NCI-H748 treated with DMSO at 0.1 percent for 48 hours (cell line): ENCODE measurements at regions not wholly inside any gene's neighbourhood (a gene's known extent, or its start where the extent isn't known, plus 50 kb on each side); places are given as distances from the start of the nearest gene placed in this dataset.
"Not testable (repeated sequence)": the region's sequence is repeated elsewhere in the genome, so short reads cannot be mapped to it uniquely, and the experiment has no call there.

Source experiments
- DNase-seq: peaks from one replicate; lab custom pipeline; 2025; lab: John Stamatoyannopoulos, UW

- no peak for DNase-seq
Measured at GRCh38 chr5:163885117-163885516, 379.7 kb downstream of the MAT2B start.

- DNase-seq, result no peak
Measured at GRCh38 chr5:163887854-163888253, 382.4 kb downstream of the MAT2B start.

- DNase-seq, result no peak
Measured at GRCh38 chr5:163888366-163888765, 382.9 kb downstream of the MAT2B start.

GRCh38 chr5:163889369-163889768 lies 383.9 kb downstream of the MAT2B start:
- no peak for DNase-seq

GRCh38 chr5:163890261-163890660 lies 384.8 kb downstream of the MAT2B start:
- DNase-seq, result no peak

- no peak for DNase-seq
Measured at GRCh38 chr5:163893281-163893680, 387.9 kb downstream of the MAT2B start.

GRCh38 chr5:163894645-163895044 lies 389.2 kb downstream of the MAT2B start:
- DNase-seq, result no peak

GRCh38 chr5:163898873-163899272 lies 393.5 kb downstream of the MAT2B start:
- no peak for DNase-seq

GRCh38 chr5:163907783-163908182 lies 402.4 kb downstream of the MAT2B start:
- not testable (repeated sequence) for DNase-seq

GRCh38 chr5:163908253-163908652 lies 402.8 kb downstream of the MAT2B start:
- DNase-seq, result no peak

- no peak for DNase-seq
Measured at GRCh38 chr5:163910226-163910625, 404.8 kb downstream of the MAT2B start.

- peak; percentile 75 for DNase-seq
Measured at GRCh38 chr5:163912046-163912445, 406.6 kb downstream of the MAT2B start.

GRCh38 chr5:163913548-163913947 lies 408.1 kb downstream of the MAT2B start:
- no peak for DNase-seq

- peak; percentile 21 for DNase-seq
Measured at GRCh38 chr5:163914910-163915309, 409.5 kb downstream of the MAT2B start.

GRCh38 chr5:163915481-163915961 lies 410.1 kb downstream of the MAT2B start:
- peak; percentile 93 for DNase-seq

- no peak for DNase-seq
Measured at GRCh38 chr5:163916376-163916775, 411.0 kb downstream of the MAT2B start.

- DNase-seq, result no peak
Measured at GRCh38 chr5:163916861-163917260, 411.4 kb downstream of the MAT2B start.

GRCh38 chr5:163917747-163918146 lies 412.3 kb downstream of the MAT2B start:
- DNase-seq, result no peak

- not testable (repeated sequence) for DNase-seq
Measured at GRCh38 chr5:163934990-163935389, 429.6 kb downstream of the MAT2B start.

- DNase-seq, result no peak
Measured at GRCh38 chr5:163938595-163938994, 433.2 kb downstream of the MAT2B start.

GRCh38 chr5:163941079-163941478 lies 435.7 kb downstream of the MAT2B start:
- DNase-seq, result no peak

GRCh38 chr5:163943546-163943945 lies 438.1 kb downstream of the MAT2B start:
- DNase-seq, result no peak

GRCh38 chr5:163944738-163945137 lies 439.3 kb downstream of the MAT2B start:
- DNase-seq, result no peak

GRCh38 chr5:163947848-163948666 lies 442.6 kb downstream of the MAT2B start:
- DNase-seq, result no peak
